Ovary (tissue), 3 donors: ENCODE measurements at regions not wholly inside any gene's neighbourhood (a gene's known extent, or its start where the extent isn't known, plus 50 kb on each side); places are given as distances from the start of the nearest gene placed in this dataset.

Experiments used
- CTCF ChIP-seq, 3 donors: fragments of 450-650 bp in 2 of 3; fragments of 200-600 bp in 1 of 3; IDR thresholded peaks; one replicate each; pipeline versions ENCODE4 v1.5.1 to v1.8.0; 2016 to 2022; ENCODE audit warnings: antibody characterized with exemption in 3 of 3, mild to moderate bottlenecking in 1 of 3
- EP300 ChIP-seq: sonication (generic); formaldehyde crosslinking; IDR thresholded peaks from one replicate; pipeline ENCODE4 v1.6.1; 2017; ENCODE audit warnings: antibody characterized with exemption
- POLR2A ChIP-seq: fragments of 450-650 bp; IDR thresholded peaks from one replicate; pipeline ENCODE4 v1.6.1; 2017; ENCODE audit warnings: antibody characterized with exemption, mild to moderate bottlenecking, moderate library complexity
- donor health status: DM: no; HTN: no; CAD: no.

GRCh38 chr21:15260604-15261003, 195.8 kb upstream of the NRIP1 start:
- TF ChIP-seq CTCF (IDR thresholded peaks at IDR 0.05) (no peak), POLR2A (no peak), EP300 (no peak)
